ENCODE measurements at regions not wholly inside any gene's neighbourhood (a gene's known extent, or its start where the extent isn't known, plus 50 kb on each side); places are given as distances from the start of the nearest gene placed in this dataset.
"Not testable (repeated sequence)": the region's sequence is repeated elsewhere in the genome, so short reads cannot be mapped to it uniquely, and the experiment has no call there.

GRCh38 chr2:39570614-39571013, 95.1 kb upstream of the TMEM178A start:
- no peaks in the 10 kb centered on the region for H3K4me1 Mint-ChIP-seq
- no peaks in the 10 kb centered on the region for H3K9me3 Mint-ChIP-seq
- no peaks in the 10 kb centered on the region for H3K36me3 Mint-ChIP-seq
- no peak overlapping the region for H3K27ac Mint-ChIP-seq
- no peak overlapping the region for H3K4me3 Mint-ChIP-seq
- no peaks in the 10 kb centered on the region for H3K27me3 Mint-ChIP-seq

GRCh38 chr2:39571111-39571731, 94.5 kb upstream of the TMEM178A start:
- Mint-ChIP-seq H3K9me3 (no peaks in the 10 kb centered on the region), H3K27ac (no peak overlapping the region), H3K4me3 (no peak overlapping the region), H3K4me1 (no peaks in the 10 kb centered on the region), H3K36me3 (no peaks in the 10 kb centered on the region), H3K27me3 (no peaks in the 10 kb centered on the region)

- Mint-ChIP-seq H3K9me3 (peaks cover 6% of the 10 kb centered on the region), H3K27ac (no peak overlapping the region), H3K36me3 (no peaks in the 10 kb centered on the region)
Measured at GRCh38 chr2:39573276-39573675, 92.4 kb upstream of the TMEM178A start.

GRCh38 chr2:39581866-39582265, 83.9 kb upstream of the TMEM178A start:
- Mint-ChIP-seq H3K4me1 (no peaks in the 10 kb centered on the region), H3K9me3 (peaks cover 27% of the 10 kb centered on the region), H3K27me3 (peaks cover 7% of the 10 kb centered on the region), H3K36me3 (peaks cover 5% of the 10 kb centered on the region), H3K4me3 (no peak overlapping the region), H3K27ac (no peak overlapping the region)

More at GRCh38 chr2:39573276-39573675, 92.4 kb upstream of the TMEM178A start:
- H3K4me1 Mint-ChIP-seq, result no peaks in the 10 kb centered on the region
- no peaks in the 10 kb centered on the region for H3K27me3 Mint-ChIP-seq
- H3K4me3 Mint-ChIP-seq, result no peak overlapping the region

DNA sequence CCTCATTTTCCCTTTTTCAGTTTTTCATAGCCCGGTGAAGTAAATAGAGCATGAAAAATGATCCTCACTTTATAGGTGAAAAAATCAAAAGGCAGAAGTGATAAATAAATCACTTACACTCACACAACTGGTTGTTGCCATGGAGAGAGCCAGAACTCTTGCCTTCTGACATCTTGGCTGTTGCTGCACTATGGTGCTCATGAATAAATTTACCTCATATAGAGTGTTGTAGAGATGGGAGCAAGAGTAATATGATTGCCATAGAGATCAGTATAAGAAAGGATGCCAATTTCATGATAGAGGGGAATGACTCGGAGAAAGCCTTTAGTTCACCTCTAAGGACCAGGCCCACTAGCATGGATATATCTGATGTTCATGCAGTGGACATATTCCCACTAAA, 82.5 kb upstream of the TMEM178A start:
- Mint-ChIP-seq H3K9me3 (peaks cover 26% of the 10 kb centered on the region), H3K27ac (no peak overlapping the region), H3K27me3 (peaks cover 7% of the 10 kb centered on the region), H3K4me3 (no peak overlapping the region), H3K4me1 (no peaks in the 10 kb centered on the region), H3K36me3 (peaks cover 5% of the 10 kb centered on the region)

GRCh38 chr2:39583781-39584180, 81.9 kb upstream of the TMEM178A start:
- H3K4me3 Mint-ChIP-seq, result no peak overlapping the region
- peaks cover 5% of the 10 kb centered on the region for H3K36me3 Mint-ChIP-seq
- no peak overlapping the region for H3K27ac Mint-ChIP-seq
- no peaks in the 10 kb centered on the region for H3K4me1 Mint-ChIP-seq
- peaks cover 7% of the 10 kb centered on the region for H3K27me3 Mint-ChIP-seq
- peaks cover 26% of the 10 kb centered on the region for H3K9me3 Mint-ChIP-seq

DNA sequence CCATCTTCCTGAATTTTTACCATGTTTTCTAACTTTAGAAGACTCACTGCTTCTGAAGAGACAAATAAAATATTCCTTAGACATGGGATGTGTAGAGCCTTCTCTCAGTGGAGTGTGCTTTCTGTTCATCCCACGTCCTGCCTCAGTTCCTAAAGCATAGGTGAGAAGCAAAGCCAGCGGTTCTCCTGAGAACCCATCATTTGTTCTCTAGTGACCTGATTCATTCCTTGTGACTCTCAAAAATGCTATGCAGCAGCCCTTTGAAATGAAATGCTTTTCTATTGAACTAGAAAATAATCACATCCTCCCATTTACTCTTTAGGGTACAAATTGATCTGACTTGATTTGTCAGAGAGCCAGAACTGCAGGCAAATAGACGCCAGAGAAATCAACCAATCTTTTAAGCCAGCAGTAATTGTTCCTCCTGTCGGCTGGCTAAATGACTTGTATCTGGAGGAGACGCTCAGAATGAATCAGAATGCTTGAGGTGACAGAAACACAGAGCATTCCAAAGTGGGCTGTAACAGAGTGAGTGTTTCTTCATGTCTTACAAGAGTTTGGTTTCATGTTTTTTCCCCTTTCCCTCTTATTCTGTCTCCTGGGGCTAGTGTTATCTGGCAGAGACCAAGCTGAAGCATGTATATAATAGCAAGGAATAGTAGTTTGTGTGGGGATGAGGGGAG, 81.3 kb upstream of the TMEM178A start:
- H3K9me3 Mint-ChIP-seq, result peaks cover 20% of the 10 kb centered on the region
- H3K4me1 Mint-ChIP-seq, result no peaks in the 10 kb centered on the region

GRCh38 chr2:39585531-39585930, 80.2 kb upstream of the TMEM178A start:
- not testable (repeated sequence) for H3K27ac Mint-ChIP-seq, H3K27me3 Mint-ChIP-seq, H3K4me1 Mint-ChIP-seq, H3K4me3 Mint-ChIP-seq, H3K36me3 Mint-ChIP-seq
- H3K9me3 Mint-ChIP-seq, result peaks cover 16% of the 10 kb centered on the region

More for the DNA sequence above, 81.3 kb upstream of the TMEM178A start:
- H3K36me3 Mint-ChIP-seq, result peaks cover 5% of the 10 kb centered on the region
- no peak overlapping the region for H3K4me3 Mint-ChIP-seq
- no peak overlapping the region for H3K27ac Mint-ChIP-seq
- peaks cover 7% of the 10 kb centered on the region for H3K27me3 Mint-ChIP-seq

- H3K36me3 Mint-ChIP-seq, result peaks cover 5% of the 10 kb centered on the region
- H3K4me3 Mint-ChIP-seq, result no peak overlapping the region
- H3K27me3 Mint-ChIP-seq, result peaks cover 4% of the 10 kb centered on the region
- no peak overlapping the region for H3K27ac Mint-ChIP-seq
- H3K9me3 Mint-ChIP-seq, result peaks cover 8% of the 10 kb centered on the region
- no peaks in the 10 kb centered on the region for H3K4me1 Mint-ChIP-seq
Measured at GRCh38 chr2:39587168-39587567, 78.5 kb upstream of the TMEM178A start.

- no peak overlapping the region for H3K4me3 Mint-ChIP-seq
- H3K4me1 Mint-ChIP-seq, result no peaks in the 10 kb centered on the region
- peaks cover 4% of the 10 kb centered on the region for H3K27me3 Mint-ChIP-seq
- peaks cover 8% of the 10 kb centered on the region for H3K9me3 Mint-ChIP-seq
- no peak overlapping the region for H3K27ac Mint-ChIP-seq
- H3K36me3 Mint-ChIP-seq, result peaks cover 5% of the 10 kb centered on the region
Measured at GRCh38 chr2:39587641-39588040, 78.1 kb upstream of the TMEM178A start.

GRCh38 chr2:39593439-39594393, 72.0 kb upstream of the TMEM178A start:
- Mint-ChIP-seq H3K27ac (no peak overlapping the region), H3K4me3 (no peak overlapping the region), H3K36me3 (no peaks in the 10 kb centered on the region), H3K9me3 (no peaks in the 10 kb centered on the region), H3K4me1 (no peaks in the 10 kb centered on the region), H3K27me3 (no peaks in the 10 kb centered on the region)

DNA sequence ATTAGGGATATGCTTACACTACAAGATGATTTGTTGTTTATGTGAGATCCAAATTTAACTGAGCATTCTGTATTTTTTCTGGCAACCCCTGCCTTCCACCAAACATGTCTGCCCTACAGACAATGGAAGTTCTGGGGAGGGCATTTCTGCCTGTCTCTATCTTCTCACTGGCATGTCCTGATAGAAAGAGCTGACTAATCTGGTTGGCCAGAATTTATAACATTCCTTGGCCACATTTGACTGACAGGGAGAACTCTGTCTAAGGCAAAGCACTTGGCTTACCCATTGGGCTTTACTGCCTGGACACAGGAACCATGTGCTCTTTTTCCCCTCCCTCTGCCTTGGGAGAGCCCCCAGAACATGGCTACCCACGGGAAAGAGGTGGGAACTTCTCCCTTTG, 70.6 kb upstream of the TMEM178A start:
- Mint-ChIP-seq H3K27me3 (no peaks in the 10 kb centered on the region), H3K9me3 (no peaks in the 10 kb centered on the region), H3K4me3 (no peak overlapping the region), H3K4me1 (no peaks in the 10 kb centered on the region), H3K27ac (no peak overlapping the region), H3K36me3 (no peaks in the 10 kb centered on the region)

GRCh38 chr2:39597314-39597713, 68.4 kb upstream of the TMEM178A start:
- no peaks in the 10 kb centered on the region for H3K27me3 Mint-ChIP-seq
- no peaks in the 10 kb centered on the region for H3K9me3 Mint-ChIP-seq
- no peaks in the 10 kb centered on the region for H3K4me1 Mint-ChIP-seq
- H3K27ac Mint-ChIP-seq, result no peak overlapping the region
- no peaks in the 10 kb centered on the region for H3K36me3 Mint-ChIP-seq
- no peak overlapping the region for H3K4me3 Mint-ChIP-seq

DNA sequence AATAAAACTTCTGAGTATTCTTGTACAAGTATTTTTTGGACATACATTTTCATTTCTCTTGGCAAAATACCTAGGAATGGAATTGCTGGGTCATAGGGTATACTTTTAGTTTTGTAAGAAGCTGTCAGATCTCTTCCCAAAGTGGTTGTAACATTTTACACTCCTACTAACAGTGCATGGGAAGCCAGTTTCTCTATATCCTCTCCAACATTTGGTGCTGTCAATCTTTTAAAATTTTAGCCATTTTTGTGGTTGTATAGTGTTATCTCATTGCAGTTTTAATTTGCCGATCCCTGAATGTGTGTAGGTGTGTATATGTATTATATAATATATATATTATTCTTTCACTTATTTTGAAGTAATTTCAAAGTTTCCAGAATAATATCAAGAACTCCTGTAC, 63.1 kb upstream of the TMEM178A start:
- peaks cover 7% of the 10 kb centered on the region for H3K27me3 Mint-ChIP-seq
- no peak overlapping the region for H3K4me3 Mint-ChIP-seq
- no peaks in the 10 kb centered on the region for H3K36me3 Mint-ChIP-seq
- no peaks in the 10 kb centered on the region for H3K9me3 Mint-ChIP-seq
- no peaks in the 10 kb centered on the region for H3K4me1 Mint-ChIP-seq
- H3K27ac Mint-ChIP-seq, result no peak overlapping the region

GRCh38 chr2:39603436-39603835, 62.3 kb upstream of the TMEM178A start:
- Mint-ChIP-seq H3K9me3 (no peaks in the 10 kb centered on the region), H3K27ac (no peak overlapping the region), H3K4me3 (no peak overlapping the region), H3K36me3 (no peaks in the 10 kb centered on the region), H3K4me1 (no peaks in the 10 kb centered on the region), H3K27me3 (peaks cover 7% of the 10 kb centered on the region)

DNA sequence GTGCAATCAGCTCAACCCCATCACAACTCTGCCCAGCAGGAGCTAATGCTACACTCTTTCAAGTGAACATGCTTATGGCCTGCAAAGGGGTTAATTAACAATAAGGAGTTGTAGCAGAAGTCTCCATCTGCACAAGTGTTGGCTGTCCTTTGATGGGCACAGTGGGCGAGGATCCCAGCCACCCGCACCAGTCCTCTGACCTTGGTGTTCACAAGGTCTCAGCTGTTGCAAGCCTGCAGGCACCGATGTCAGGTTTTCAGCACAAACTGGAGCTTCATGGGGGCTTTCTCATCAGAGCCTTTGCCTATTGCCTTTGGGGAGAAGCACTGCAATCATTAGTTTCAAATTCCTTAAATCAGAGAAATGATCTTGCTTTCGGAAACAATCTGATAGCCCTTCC, 60.9 kb upstream of the TMEM178A start:
- Mint-ChIP-seq H3K9me3 (no peaks in the 10 kb centered on the region), H3K36me3 (no peaks in the 10 kb centered on the region), H3K27me3 (peaks cover 9% of the 10 kb centered on the region), H3K27ac (no peak overlapping the region), H3K4me1 (no peaks in the 10 kb centered on the region), H3K4me3 (no peak overlapping the region)
